Progenitor cell of endocrine pancreas (in vitro differentiated cells): ENCODE measurements at regions not wholly inside any gene's neighbourhood (a gene's known extent, or its start where the extent isn't known, plus 50 kb on each side); places are given as distances from the start of the nearest gene placed in this dataset.

Experiments
- DNase-seq: peaks from one replicate; pipeline ENCODE4 v3.0.0; 2021; ENCODE audit warnings: low spot score; ENCODE audit not compliant: unreplicated experiment
- H3K27ac Mint-ChIP-seq: 2 replicates; pipeline ENCODE4 v1.8.0; 2021; ENCODE audit warnings: mild to moderate bottlenecking, moderate library complexity, mixed read lengths
- H3K27me3 Mint-ChIP-seq: 2 replicates; pipeline ENCODE4 v1.8.0; 2021; ENCODE audit warnings: mixed read lengths
- H3K36me3 Mint-ChIP-seq: 2 replicates; pipeline ENCODE4 v1.8.0; 2022; ENCODE audit warnings: mixed read lengths; ENCODE audit not compliant: insufficient read depth
- H3K4me1 Mint-ChIP-seq: 2 replicates; pipeline ENCODE4 v1.8.0; 2021; ENCODE audit warnings: low read depth, mixed read lengths
- H3K4me3 Mint-ChIP-seq: 2 replicates; pipeline ENCODE4 v1.8.0; 2021; ENCODE audit warnings: low read depth, mild to moderate bottlenecking, moderate library complexity, mixed read lengths
- H3K9me3 Mint-ChIP-seq: 2 replicates; pipeline ENCODE4 v1.8.0; 2021; ENCODE audit warnings: low read depth, mixed read lengths
- CTCF ChIP-seq: fragments of 200-600 bp; sonication (generic); IDR thresholded peaks from one replicate; pipeline ENCODE4 v1.5.0; 2021; ENCODE audit warnings: antibody characterized with exemption, mild to moderate bottlenecking; ENCODE audit not compliant: unreplicated experiment

GRCh38 chr1:192913683-192914082 is 104.8 kb downstream of the RGS2 start:
- Mint-ChIP-seq H3K4me3 (no peak overlapping the region), H3K4me1 (peaks cover 4% of the 10 kb centered on the region), H3K27ac (no peak overlapping the region), H3K9me3 (peaks cover 12% of the 10 kb centered on the region), H3K36me3 (no peaks in the 10 kb centered on the region), H3K27me3 (peaks cover 7% of the 10 kb centered on the region)
- TF ChIP-seq CTCF: no peak
- no peak for DNase-seq

- peaks cover 4% of the 10 kb centered on the region for H3K4me1 Mint-ChIP-seq
- H3K9me3 Mint-ChIP-seq: peaks cover 12% of the 10 kb centered on the region
- no peaks in the 10 kb centered on the region for H3K36me3 Mint-ChIP-seq
- peaks cover 7% of the 10 kb centered on the region for H3K27me3 Mint-ChIP-seq
- no peak overlapping the region for H3K4me3 Mint-ChIP-seq
- no peak for DNase-seq
- H3K27ac Mint-ChIP-seq: no peak overlapping the region
- TF ChIP-seq CTCF: no peak
Observed at GRCh38 chr1:192914092-192914491, 105.3 kb downstream of the RGS2 start.

- Mint-ChIP-seq H3K4me1 (peaks cover 4% of the 10 kb centered on the region), H3K27ac (no peak overlapping the region), H3K36me3 (no peaks in the 10 kb centered on the region), H3K27me3 (peaks cover 10% of the 10 kb centered on the region), H3K4me3 (no peak overlapping the region), H3K9me3 (peaks cover 11% of the 10 kb centered on the region)
- DNase-seq: no peak
- TF ChIP-seq CTCF: no peak
Observed at GRCh38 chr1:192914696-192915095, 105.9 kb downstream of the RGS2 start.

GRCh38 chr1:192916021-192916420 is 107.2 kb downstream of the RGS2 start:
- peaks cover 10% of the 10 kb centered on the region for H3K27me3 Mint-ChIP-seq
- DNase-seq: no peak
- no peak for TF ChIP-seq CTCF
- no peak overlapping the region for H3K27ac Mint-ChIP-seq
- no peaks in the 10 kb centered on the region for H3K36me3 Mint-ChIP-seq
- peaks cover 4% of the 10 kb centered on the region for H3K4me1 Mint-ChIP-seq
- peaks cover 10% of the 10 kb centered on the region for H3K9me3 Mint-ChIP-seq
- H3K4me3 Mint-ChIP-seq: no peak overlapping the region

GRCh38 chr1:192918259-192918658 is 109.4 kb downstream of the RGS2 start:
- Mint-ChIP-seq H3K36me3 (no peaks in the 10 kb centered on the region), H3K27me3 (peaks cover 10% of the 10 kb centered on the region)

More at GRCh38 chr1:192918259-192918658, 109.4 kb downstream of the RGS2 start:
- no peak for TF ChIP-seq CTCF
- Mint-ChIP-seq H3K9me3 (no peaks in the 10 kb centered on the region), H3K4me1 (peaks cover 4% of the 10 kb centered on the region), H3K4me3 (no peak overlapping the region), H3K27ac (no peak overlapping the region)
- no peak for DNase-seq
